HG03025 (cell line): ENCODE measurements at regions not wholly inside any gene's neighbourhood (a gene's known extent, or its start where the extent isn't known, plus 50 kb on each side); places are given as distances from the start of the nearest gene placed in this dataset.

Source experiments
- ATAC-seq: cut with Tn5 transposase; IDR thresholded peaks from one replicate; pipeline ENCODE4 v1.9.1; 2021; ENCODE audit warnings: mild to moderate bottlenecking, moderate library complexity; ENCODE audit not compliant: unreplicated experiment, low FRiP score

DNA sequence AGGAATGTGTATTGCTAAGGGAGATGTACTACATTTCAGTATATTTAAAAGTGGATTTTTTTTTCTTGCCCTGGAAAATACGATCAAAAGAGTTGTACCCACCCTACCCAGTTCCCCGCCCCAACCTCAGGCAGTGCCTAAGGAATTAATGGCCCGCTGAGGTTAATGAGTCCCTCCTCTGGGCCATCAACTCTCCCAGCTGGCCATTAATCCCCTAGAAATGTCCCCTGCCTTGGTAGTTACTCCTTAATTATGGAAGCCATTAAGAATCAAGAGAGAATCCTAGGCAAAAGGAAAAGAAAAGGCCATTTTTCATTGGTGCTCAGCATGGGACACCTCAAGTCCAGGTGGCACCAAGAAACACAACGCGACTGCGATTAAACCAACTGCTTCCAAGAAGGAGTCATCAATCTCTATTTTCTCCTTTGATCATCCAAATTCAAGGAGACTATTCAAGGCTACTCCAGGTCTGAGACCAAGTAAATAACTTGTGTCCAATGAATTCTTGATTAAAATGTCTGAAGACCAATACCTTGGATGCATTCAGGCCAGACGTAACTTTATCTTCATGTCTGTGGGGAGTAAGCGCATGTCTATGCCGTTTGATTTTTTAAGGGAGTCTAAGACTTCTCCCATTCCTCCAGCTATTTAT, 1962.2 kb upstream of the WWC1 start:
- ATAC-seq: no peak

GRCh38 chr5:166330036-166330435, 1961.4 kb upstream of the WWC1 start:
- ATAC-seq: no peak

GRCh38 chr5:166331521-166331920, 1959.9 kb upstream of the WWC1 start:
- ATAC-seq: no peak

DNA sequence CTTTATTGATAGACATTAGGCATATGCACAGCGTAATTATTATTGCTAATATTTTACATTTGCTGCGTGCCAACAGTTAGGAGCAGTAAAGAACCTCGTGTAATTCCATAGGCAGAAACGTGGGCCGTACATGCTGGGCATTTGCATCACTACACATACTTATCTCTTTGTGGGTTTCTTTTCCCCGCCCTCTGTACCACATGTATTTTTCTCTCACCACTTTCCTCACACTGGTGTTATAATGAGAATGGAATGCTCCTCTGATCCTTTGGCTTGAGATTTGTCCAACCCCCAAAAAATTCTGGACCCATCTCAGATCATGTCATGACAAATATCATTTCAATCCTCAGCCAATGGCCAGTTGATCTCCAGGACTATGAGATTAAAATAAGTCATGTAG, 1952.6 kb upstream of the WWC1 start:
- ATAC-seq: no peak

DNA sequence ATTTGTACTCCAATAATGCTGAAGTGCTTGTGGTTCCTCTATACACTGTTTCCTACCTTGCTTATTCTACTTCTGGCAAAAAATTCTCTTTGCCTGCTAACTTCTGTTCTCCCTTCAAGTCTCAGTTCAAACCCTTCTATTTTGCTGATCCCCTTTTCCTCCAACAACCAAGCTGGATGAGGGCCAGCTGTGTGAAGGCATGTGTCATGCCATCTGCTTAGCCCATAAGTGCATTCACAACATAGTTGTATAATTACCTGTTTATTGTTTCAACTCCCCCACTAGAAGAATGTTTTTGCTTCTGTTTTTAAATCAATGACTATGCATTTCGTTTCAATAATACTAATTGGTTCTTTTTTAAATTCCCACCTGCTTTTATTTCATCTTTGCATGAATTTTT, 1951.4 kb upstream of the WWC1 start:
- ATAC-seq: no peak

DNA sequence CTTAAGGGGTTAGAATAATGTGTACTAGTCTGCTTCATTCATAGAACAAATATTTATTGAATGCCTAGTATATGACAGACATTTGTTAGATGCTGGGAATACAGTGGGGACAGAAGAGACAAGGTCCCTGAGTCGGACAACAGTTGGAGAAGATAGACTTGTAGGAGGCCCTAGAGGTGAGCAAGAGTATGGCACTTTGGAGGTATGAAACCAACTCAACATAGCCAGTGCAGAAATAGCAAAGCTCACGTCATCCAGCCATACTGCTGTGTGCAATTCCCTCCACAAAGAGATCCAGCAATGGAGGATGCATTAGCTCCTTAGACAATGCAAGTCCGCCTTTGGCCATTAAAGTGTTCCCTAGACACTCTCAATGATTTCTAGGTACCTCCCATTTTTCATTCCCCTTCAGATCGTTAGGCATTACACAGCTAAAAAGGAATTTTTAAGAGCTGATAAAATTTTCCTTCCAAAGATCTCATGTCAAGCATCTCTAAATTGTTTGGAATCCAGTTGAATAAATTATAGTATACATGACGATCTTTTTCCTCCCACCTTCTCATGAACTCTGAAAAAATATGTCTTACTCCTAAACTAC, 1949.6 kb upstream of the WWC1 start:
- no peak for ATAC-seq

DNA sequence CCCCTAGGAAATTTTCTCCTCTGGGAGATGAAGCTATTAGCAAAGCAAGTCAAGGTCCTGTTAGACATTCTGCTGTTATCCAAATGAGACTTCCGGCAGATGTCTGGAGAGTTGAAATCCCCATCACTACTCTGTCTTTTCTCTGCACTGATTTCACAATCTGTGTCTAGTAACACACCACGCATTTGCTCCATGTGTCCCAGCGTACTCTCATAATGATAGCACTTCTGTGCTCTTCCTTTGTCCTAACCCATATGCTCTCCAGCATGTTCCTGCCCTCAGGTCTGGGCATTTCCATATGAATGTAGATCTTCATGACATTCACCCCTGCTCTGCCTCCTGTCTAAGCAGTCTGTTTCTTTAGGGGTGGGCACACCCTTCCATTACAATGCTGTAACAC, 1949.0 kb upstream of the WWC1 start:
- no peak for ATAC-seq

GRCh38 chr5:166346726-166347374, 1944.6 kb upstream of the WWC1 start:
- no peak for ATAC-seq

DNA sequence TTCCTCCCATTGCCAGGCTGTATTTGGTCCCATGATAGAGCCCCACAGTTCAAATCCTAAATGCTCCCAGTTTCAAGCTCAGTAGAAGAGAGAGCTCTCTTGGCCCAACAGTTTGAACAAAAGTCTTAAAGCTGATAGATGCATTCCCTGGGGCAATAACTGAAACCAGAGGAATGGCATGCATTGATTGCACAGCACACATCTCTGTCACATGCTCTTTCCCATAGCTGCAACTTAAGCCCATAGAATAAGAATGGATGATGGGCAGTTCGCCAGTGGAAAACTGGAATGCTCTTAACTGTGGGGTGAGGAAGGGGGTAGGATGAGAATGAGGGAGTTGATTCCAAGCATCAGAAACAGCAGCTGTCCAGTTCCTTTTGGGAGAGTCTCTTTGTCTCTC, 1942.4 kb upstream of the WWC1 start:
- ATAC-seq: no peak

- ATAC-seq: no peak
Observed at GRCh38 chr5:166353580-166353979, 1937.9 kb upstream of the WWC1 start.

GRCh38 chr5:166354332-166354731, 1937.1 kb upstream of the WWC1 start:
- ATAC-seq: no peak

GRCh38 chr5:166356096-166356495, 1935.3 kb upstream of the WWC1 start:
- no peak for ATAC-seq

GRCh38 chr5:166358127-166358830, 1933.2 kb upstream of the WWC1 start:
- no peak for ATAC-seq

DNA sequence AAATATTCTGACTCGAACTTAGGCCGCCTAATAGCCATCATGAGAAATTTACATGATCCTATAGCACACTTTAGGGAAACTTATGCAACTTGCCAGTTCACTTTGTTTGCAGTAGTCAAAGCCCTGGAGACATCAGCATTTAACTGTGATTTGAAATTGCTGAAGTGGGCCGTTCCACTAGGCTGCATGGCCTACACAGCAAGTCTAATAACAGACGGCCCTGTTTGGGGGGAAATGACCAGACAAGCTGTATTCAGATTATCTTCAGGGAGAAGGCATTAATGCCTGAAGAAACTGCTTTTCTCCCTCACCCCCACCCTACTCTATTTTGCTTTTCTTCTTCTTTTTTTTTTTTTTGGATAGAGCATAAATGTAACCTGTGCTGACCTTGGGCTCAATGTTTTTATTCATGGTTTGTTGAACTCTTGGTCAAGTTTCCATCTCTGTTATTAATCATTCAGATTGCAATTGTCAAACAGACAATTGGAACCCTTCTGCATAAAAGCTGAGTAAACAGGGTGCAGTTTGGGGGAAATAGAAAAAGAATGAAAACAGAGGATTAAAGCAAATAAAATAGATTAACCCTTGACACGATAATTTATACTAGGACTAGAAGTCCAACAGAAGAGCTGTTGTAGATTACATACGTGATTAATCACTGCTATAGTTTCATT, 1928.2 kb upstream of the WWC1 start:
- no peak for ATAC-seq

- ATAC-seq: no peak
Observed at GRCh38 chr5:166365164-166365563, 1926.3 kb upstream of the WWC1 start.

DNA sequence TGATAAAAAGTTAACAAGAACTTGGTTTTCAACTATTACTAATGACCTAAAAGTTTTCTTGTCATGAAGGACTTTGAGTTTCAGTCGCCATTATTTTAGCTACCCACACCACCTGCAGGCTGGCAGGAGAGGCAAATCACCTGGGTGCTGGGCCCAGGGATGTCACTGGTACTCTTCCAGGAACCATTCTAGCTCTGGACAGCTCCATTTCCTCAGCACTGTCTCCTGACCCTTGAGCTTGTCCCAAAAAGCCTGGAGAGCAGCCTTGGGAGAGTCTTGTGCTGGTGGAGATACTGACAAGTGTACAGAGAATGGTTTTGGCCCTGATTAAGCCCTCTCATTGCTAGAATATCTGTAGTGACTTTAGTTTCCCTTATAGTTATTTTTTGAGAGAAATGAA, 1924.1 kb upstream of the WWC1 start:
- no peak for ATAC-seq

DNA sequence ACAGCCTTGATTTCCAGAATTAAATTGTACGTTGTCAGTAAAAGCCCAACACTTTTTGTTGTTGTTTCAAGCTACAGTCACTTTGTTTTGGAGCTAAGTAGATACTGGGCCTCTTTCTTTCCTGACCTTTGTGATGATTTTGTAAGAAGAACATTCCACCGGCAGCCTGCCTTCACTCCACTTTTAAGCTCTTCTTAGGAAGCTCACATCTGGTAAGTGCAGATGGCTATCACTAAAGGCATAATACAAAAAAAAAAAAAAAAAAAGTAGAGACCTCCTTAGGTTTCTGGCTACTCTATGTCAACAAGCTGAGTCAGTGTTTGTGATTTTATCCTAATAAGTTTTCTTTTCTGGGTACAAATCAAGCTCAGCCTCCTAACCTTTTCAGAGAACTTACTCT, 1922.1 kb upstream of the WWC1 start:
- ATAC-seq: no peak

DNA sequence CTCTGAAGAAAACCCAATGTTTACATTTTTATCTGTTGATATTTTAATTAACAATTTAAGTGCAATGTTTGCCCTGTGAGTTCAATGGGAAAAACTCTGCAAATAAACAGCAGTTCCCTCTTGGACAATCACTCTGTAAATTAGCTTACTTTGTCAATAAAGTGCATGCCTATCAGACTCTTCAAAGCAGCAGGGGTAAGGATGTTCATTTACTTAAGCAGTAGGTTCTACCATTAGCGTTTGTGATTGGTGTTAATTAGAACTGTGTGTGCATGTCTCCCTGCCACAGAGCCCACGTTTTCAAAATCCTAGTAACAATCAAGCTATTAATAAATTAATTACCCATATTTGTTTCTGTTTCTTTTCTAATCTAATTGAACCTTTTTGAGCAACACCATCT, 1921.6 kb upstream of the WWC1 start:
- ATAC-seq: no peak

- no peak for ATAC-seq
Observed at GRCh38 chr5:166370928-166371690, 1920.3 kb upstream of the WWC1 start.

DNA sequence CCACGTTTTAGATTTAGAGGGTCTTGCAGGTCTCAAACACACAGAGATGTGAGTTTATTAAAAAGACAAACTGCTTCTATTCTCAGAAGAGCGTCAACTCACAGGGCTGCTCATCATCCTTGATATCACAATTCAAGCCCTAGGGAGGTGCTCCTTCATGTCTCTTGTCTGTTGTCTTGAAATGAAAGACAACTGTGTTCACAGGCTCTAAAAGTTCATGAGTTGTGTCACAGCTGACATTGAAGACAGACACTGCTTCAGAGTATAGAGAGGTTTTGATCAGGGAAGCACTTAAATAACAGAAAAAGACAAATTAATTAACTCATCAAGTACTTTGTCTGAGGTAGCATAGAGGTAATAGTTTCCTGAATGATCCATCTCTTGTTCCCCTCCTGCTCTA, 1917.6 kb upstream of the WWC1 start:
- no peak for ATAC-seq
